Hepatocyte (in vitro differentiated cells): ENCODE measurements at regions not wholly inside any gene's neighbourhood (a gene's known extent, or its start where the extent isn't known, plus 50 kb on each side); places are given as distances from the start of the nearest gene placed in this dataset.

ENCODE experiments used
- CTCF ChIP-seq: fragments of 200-600 bp; sonication (generic); IDR thresholded peaks from 2 replicates; pipeline ENCODE4 v1.5.1; 2016; ENCODE audit warnings: antibody characterized with exemption, mild to moderate bottlenecking; ENCODE audit not compliant: poor library complexity
- EZH2phosphoT487 ChIP-seq: fragments of 200-600 bp; sonication (generic); IDR thresholded peaks from one replicate; pipeline ENCODE4 v1.6.1; 2018; ENCODE audit warnings: antibody characterized with exemption, mild to moderate bottlenecking, low read depth, moderate library complexity; ENCODE audit not compliant: unreplicated experiment, severe bottlenecking

- TF ChIP-seq CTCF (no peak), EZH2phosphoT487 (no peak)
These were observed 118.7 kb upstream of the WNT4 start for GRCh38 chr1:22261580-22261979.
